Glutamatergic neuron (in vitro differentiated cells): ENCODE measurements at regions not wholly inside any gene's neighbourhood (a gene's known extent, or its start where the extent isn't known, plus 50 kb on each side); places are given as distances from the start of the nearest gene placed in this dataset.
A peak's percentile ranks its signal among the peaks of the same experiment; 100 is the strongest.

Experiments used
- DNase-seq: peaks from one replicate; pipeline ENCODE4 v3.0.0; 2022
- H3K27ac Mint-ChIP-seq: one replicate; pipeline ENCODE4 v1.8.0; 2020; ENCODE audit warnings: mild to moderate bottlenecking, mixed read lengths, inconsistent platforms; ENCODE audit not compliant: unreplicated experiment
- H3K27me3 Mint-ChIP-seq: one replicate; pipeline ENCODE4 v1.8.0; 2020; ENCODE audit warnings: mild to moderate bottlenecking, moderate library complexity, mixed read lengths, inconsistent platforms; ENCODE audit not compliant: unreplicated experiment
- H3K36me3 Mint-ChIP-seq: one replicate; pipeline ENCODE4 v1.8.0; 2020; ENCODE audit warnings: mild to moderate bottlenecking, mixed read lengths, inconsistent platforms; ENCODE audit not compliant: unreplicated experiment
- H3K4me1 Mint-ChIP-seq: one replicate; pipeline ENCODE4 v1.8.0; 2020; ENCODE audit warnings: mild to moderate bottlenecking, low read depth, mixed read lengths, inconsistent platforms; ENCODE audit not compliant: unreplicated experiment
- H3K4me3 Mint-ChIP-seq: one replicate; pipeline ENCODE4 v1.8.0; 2020; ENCODE audit warnings: mild to moderate bottlenecking, mixed read lengths, inconsistent platforms; ENCODE audit not compliant: unreplicated experiment
- H3K9me3 Mint-ChIP-seq: one replicate; pipeline ENCODE4 v1.8.0; 2020; ENCODE audit warnings: mild to moderate bottlenecking, moderate library complexity, mixed read lengths, inconsistent platforms; ENCODE audit not compliant: unreplicated experiment
- TF ChIP-seq, protein P1 (sequence below): fragments of 200-600 bp; sonication (generic); IDR thresholded peaks from one replicate; pipeline ENCODE4 v1.5.0; 2021; ENCODE audit not compliant: partially characterized antibody, unreplicated experiment

DNA sequence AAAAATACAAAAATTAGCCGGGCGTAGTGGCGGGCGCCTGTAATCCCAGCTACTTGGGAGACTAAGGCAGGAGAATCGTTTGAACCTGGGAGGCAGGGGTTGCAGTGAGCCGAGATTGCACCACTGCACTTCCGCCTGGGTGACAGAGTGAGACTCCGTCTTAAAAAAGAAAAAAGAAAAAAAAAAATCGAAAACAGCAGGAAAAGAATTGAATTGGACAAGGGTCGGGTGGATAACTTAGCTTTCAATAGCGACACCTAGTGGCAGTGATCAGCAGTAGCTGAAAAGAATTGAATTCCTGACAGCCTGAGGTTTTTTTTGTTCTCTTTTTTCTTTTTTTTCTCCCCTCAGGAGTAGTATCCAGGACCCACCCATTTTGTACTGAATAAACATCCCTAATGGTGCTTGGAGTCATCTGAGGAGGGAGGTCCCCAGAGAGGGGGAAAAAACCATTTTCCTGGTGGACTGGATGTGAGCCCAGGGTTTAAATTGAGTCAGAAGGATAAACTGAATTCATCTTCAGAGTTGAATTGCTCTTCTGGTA lies 55.1 kb downstream of the CYCS start:
- Mint-ChIP-seq H3K27ac (no peak overlapping the region), H3K9me3 (no peaks in the 10 kb centered on the region)

DNA sequence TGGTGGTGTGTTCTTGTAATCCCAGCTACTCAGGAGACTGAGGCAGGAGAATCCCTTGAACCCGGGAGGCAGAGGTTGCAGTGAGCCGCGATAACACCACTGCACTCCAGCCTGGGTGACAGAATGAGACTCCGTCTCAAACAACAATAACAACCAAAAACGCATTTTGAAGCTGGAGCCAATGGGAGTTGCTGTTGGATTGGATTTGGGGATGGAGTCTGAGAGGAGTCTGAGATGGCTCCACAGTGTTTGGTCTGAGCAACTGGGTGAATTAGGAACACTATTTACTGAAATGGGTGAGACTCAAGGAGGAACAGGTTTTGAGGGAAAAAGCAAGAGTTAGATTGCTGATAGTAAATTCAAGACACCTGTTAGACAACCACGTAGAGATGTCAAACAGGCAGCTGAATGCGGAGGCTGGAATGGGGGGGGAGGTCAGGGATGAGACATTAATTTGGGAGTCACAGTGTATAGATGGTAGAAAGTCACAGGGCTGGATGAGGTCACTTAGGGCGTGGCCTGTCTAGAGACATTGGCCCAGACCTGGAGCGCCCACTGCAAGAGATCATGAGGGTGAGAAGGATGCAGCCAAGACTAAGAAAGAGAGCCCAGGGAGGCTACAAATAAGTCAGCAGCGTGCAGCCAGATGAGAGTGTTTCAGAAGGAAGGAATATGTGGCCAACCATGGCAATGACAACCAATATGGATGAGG lies 56.4 kb downstream of the CYCS start:
- H3K27me3 Mint-ChIP-seq = peaks cover 2% of the 10 kb centered on the region
- no peaks in the 10 kb centered on the region for H3K36me3 Mint-ChIP-seq
- no peak for DNase-seq
- no peak overlapping the region for H3K4me3 Mint-ChIP-seq
- no peaks in the 10 kb centered on the region for H3K4me1 Mint-ChIP-seq
- no peak overlapping the region for H3K27ac Mint-ChIP-seq
- no peaks in the 10 kb centered on the region for H3K9me3 Mint-ChIP-seq
- TF ChIP-seq, protein P1, sequence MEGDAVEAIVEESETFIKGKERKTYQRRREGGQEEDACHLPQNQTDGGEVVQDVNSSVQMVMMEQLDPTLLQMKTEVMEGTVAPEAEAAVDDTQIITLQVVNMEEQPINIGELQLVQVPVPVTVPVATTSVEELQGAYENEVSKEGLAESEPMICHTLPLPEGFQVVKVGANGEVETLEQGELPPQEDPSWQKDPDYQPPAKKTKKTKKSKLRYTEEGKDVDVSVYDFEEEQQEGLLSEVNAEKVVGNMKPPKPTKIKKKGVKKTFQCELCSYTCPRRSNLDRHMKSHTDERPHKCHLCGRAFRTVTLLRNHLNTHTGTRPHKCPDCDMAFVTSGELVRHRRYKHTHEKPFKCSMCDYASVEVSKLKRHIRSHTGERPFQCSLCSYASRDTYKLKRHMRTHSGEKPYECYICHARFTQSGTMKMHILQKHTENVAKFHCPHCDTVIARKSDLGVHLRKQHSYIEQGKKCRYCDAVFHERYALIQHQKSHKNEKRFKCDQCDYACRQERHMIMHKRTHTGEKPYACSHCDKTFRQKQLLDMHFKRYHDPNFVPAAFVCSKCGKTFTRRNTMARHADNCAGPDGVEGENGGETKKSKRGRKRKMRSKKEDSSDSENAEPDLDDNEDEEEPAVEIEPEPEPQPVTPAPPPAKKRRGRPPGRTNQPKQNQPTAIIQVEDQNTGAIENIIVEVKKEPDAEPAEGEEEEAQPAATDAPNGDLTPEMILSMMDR = no peak

More for the DNA sequence above, 55.1 kb downstream of the CYCS start:
- Mint-ChIP-seq H3K27me3 (peaks cover 2% of the 10 kb centered on the region), H3K4me1 (no peaks in the 10 kb centered on the region), H3K36me3 (no peaks in the 10 kb centered on the region), H3K4me3 (no peak overlapping the region)
- TF ChIP-seq, protein P1 = peak; percentile 97
- no peak for DNase-seq

DNA sequence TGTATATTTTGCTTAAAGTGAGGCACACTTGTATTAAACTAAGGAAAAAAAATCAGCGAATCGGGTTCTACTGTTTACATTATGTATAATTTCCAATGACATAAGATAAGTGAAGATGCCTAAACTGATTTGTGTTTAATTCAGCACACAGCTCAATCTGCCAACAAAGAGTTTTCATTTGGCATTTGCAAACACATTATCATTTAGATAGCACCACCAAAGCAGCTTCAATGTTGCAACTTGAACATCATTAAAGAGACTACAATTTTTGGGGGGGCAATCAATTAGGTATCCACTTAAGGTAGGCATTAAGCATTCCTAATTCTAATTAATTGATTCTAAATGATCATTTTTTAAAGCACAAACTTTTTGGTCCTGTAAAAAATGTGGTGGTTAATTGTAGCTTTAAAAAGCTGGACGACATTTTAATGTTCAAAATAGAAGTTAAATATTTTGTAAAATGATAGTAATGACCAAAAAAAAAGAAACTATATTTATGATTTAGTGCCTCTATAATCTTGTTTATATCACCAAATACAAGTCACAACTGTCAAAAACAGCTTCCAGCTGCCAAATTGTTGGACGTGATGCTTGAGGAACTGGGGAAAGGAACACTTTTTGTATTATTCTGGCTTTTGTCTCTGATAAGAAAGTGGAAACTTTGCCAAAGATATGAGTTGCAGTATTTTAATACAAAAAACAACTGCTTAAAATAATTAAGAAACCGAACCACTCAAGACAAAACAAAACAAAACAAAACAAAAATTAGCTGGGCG lies 57.1 kb downstream of the CYCS start:
- H3K27ac Mint-ChIP-seq = no peak overlapping the region
- no peaks in the 10 kb centered on the region for H3K36me3 Mint-ChIP-seq
- TF ChIP-seq, protein P1 = no peak
- H3K27me3 Mint-ChIP-seq = peaks cover 2% of the 10 kb centered on the region
- H3K4me1 Mint-ChIP-seq = no peaks in the 10 kb centered on the region
- DNase-seq = no peak
- no peak overlapping the region for H3K4me3 Mint-ChIP-seq
- H3K9me3 Mint-ChIP-seq = no peaks in the 10 kb centered on the region

DNA sequence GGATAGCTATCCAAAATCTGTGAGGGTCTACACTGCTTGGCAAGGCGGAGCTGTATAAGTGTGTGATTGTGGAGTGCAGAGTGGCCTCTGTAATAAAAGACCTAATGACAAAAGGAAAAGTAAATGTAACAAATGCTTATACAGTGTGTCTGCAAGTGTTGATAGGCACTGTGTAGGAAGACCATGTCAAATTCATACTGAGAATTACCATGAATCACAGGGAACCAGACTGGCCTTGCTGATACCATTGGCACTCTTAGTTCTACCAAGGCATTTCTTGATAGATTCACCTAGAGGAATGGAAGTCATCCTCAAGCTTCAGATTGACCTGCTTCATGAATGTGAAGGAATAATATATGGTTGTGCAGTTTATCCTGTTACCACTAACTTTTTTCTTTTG lies 58.8 kb downstream of the CYCS start:
- no peaks in the 10 kb centered on the region for H3K4me1 Mint-ChIP-seq
- TF ChIP-seq, protein P1 = no peak

DNA sequence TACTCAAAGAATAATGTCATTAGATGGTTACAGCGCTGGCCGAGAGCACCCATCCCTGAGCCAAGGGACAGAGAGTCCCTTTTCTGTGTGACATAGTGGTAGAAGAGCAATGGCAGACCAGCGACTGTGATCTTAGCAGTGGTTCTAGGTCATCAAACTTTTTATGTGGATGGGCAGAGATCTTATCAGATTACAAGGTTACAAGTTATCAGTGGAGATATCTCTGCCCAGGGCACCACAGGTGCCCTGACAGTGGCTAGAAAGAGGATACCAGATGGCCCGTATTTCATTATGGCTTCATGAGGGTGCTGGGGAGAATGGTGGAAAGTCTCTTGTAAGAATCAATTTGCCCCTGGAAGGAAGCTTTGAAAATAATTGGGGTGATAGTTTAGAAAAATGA lies 62.7 kb downstream of the CYCS start:
- Mint-ChIP-seq H3K4me1 (no peaks in the 10 kb centered on the region), H3K27me3 (peaks cover 2% of the 10 kb centered on the region), H3K27ac (no peak overlapping the region), H3K9me3 (no peaks in the 10 kb centered on the region), H3K4me3 (no peak overlapping the region), H3K36me3 (peaks cover 3% of the 10 kb centered on the region)
- TF ChIP-seq, protein P1 = no peak
- no peak for DNase-seq

More for the DNA sequence above, 58.8 kb downstream of the CYCS start:
- Mint-ChIP-seq H3K9me3 (no peaks in the 10 kb centered on the region), H3K36me3 (peaks cover 3% of the 10 kb centered on the region), H3K27ac (no peak overlapping the region), H3K27me3 (peaks cover 2% of the 10 kb centered on the region), H3K4me3 (no peak overlapping the region)
- DNase-seq = no peak
